VCaP (cell line): ENCODE measurements at regions not wholly inside any gene's neighbourhood (a gene's known extent, or its start where the extent isn't known, plus 50 kb on each side); places are given as distances from the start of the nearest gene placed in this dataset.

Source experiments
- H3K27ac ChIP-seq: fragments of 450-650 bp; 2 replicates; pipeline ENCODE4 v1.5.1; 2017
- TF ChIP-seq, protein P1 (sequence below): fragments of 450-650 bp; conservative IDR thresholded peaks from 2 replicates; pipeline ENCODE4 v1.5.1; 2017; ENCODE audit warnings: mild to moderate bottlenecking, moderate library complexity

DNA sequence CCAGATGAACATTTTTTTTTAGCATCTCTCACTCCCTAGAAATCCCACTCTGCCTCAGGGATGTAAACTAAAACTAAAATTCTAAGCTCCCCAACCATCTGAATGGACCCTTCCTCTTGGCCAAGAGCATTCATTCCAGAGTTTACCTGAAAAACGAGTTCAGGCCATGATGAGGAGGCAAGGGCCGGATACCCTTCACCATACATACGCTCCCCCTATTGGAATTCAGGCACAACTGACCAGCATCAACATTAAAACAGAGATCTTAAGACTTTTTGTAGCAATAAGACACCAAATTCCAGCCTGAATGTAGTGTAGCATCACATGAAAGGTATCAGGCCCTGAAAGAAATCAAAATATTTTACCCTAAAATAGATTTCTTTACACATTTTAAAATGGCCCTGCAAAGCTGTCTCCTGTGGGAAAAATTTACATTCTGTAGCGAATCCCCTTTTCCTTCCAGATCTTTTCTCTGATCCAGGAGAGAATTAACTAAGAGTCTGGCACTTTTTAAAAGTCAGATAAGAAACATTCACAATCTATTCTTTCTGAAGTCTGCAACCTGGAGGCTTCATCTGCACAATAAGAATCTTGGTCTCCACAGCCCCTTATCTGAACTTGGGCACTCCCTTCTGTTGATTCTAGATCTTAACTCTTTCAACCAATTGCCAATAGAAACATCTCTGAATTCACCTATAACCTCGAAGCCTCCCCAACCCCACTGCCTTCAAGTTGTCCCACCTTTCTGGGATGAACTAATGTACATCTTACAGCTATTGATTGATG is 888.5 kb downstream of the UQCRFS1 start:
- TF ChIP-seq, protein P1, sequence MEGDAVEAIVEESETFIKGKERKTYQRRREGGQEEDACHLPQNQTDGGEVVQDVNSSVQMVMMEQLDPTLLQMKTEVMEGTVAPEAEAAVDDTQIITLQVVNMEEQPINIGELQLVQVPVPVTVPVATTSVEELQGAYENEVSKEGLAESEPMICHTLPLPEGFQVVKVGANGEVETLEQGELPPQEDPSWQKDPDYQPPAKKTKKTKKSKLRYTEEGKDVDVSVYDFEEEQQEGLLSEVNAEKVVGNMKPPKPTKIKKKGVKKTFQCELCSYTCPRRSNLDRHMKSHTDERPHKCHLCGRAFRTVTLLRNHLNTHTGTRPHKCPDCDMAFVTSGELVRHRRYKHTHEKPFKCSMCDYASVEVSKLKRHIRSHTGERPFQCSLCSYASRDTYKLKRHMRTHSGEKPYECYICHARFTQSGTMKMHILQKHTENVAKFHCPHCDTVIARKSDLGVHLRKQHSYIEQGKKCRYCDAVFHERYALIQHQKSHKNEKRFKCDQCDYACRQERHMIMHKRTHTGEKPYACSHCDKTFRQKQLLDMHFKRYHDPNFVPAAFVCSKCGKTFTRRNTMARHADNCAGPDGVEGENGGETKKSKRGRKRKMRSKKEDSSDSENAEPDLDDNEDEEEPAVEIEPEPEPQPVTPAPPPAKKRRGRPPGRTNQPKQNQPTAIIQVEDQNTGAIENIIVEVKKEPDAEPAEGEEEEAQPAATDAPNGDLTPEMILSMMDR = peak; percentile 66; the same call in 1 of the 2 replicates
- H3K27ac ChIP-seq = peak overlapping the region; percentile 37; the same call in 1 of the 2 replicates

DNA sequence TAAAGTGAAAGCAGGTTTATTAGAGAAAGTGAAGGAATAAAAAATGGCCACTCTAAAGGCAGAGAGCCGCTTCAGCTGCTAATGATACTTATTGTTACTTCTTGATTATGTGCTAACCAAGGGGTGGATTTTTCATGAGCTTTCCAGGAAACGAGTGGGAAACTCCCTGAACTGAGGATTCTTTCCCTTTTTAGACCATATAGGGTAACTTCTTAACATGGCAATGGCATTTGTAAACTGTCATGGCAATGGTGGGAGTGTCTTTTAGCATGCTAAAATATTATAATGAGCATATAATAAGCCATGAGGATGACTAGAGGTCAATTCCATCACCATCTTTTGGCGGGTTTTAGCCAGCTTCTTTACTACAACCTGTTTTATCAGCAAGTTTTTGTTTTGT is 890.0 kb downstream of the UQCRFS1 start:
- TF ChIP-seq, protein P1 = no peak
- no peak overlapping the region; the same call in 1 of the 2 replicates for H3K27ac ChIP-seq

DNA sequence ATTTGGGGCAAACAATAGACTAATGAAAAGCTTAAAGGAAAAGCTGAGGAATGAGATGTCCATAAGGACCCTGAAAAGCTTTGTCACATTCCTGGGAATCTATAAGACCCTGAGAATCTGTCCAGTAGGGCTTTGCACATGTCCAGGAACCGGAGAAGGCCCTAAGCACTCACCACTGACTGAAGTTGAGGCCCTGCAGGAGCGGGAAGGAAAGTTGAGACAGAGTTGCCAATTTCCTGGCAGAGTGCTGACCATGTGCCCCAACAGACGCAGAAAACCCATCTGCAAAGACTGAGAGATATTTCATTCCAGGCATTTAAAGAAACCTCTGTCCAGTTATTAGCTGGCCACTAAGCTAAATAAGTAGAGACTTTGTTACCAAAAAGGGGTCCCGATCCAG is 890.5 kb downstream of the UQCRFS1 start:
- TF ChIP-seq, protein P1 = no peak
- peak overlapping the region; percentile 9; the same call in 1 of the 2 replicates for H3K27ac ChIP-seq

DNA sequence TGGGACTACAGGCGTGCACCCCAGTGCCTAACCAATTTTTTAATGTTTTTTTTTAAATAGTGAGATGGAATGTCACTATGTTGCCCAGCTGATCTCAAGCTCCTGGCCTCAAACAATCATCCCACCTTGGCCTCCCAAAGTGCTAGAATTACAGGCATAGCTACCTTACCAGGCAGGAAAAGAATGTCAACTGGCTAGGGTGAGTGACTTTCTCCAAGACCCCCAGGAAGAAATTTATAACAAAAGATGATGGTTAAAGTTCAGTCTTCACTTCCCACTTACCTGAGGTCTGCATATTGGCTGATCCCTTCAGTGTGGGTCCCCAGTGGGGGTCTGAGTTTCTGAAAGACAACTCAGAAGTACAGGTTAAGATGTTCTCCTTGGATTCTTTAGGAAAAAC is 893.0 kb downstream of the UQCRFS1 start:
- no peak overlapping the region for H3K27ac ChIP-seq
- TF ChIP-seq, protein P1 = no peak

DNA sequence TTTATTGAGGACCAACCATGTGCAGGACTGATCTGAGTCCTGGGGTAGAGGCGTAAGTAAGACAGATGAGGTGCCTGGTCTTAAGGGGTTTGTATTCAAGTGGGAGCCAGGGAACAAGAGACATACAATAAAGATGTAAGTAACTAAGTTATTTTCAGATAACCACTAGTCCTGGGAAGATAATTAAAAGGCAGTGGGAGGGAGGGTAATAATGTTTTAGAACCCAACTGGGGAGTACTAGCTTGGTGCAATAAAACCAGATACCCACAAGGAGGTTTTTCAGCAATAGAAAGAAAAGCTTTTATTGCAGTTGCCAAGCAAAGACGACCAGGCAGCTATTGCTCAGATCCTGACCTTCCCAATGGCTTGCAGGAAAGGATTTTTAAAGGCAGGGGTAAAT is 893.7 kb downstream of the UQCRFS1 start:
- no peak overlapping the region for H3K27ac ChIP-seq
- TF ChIP-seq, protein P1 = no peak

DNA sequence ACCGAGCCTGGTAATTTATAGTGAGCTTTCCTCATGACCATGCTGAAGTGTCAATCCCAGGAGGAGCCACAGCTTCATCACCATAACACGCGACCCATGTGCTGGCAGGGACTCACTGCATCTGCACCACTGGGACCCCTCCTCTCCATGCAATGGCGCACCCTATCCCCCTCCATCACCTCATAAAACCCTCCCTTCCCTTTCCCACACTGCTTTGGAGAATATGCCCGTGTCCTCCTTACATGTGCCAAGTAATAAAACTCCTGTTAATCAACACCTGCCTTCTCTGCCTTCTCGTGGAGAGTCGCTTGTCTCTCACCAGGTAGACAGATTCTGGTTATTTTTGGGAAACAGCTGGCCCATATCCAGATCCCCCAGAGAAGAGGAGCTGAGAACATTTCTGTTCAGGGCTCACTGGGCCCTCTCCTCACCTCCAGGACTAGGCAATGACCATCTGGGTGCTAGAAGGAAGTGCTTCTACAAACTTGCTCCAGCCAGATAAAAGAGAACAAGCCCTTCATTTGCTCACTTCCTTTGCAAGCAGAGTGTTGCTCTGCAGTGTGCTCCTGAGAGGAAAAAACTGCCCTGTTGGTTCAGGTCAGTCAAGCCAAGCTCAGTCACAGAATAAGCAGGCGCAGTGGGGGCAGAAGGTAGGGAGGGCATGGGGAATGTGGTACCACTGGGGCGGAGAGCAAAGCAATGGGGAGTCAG is 894.3 kb downstream of the UQCRFS1 start:
- TF ChIP-seq, protein P1 = no peak

DNA sequence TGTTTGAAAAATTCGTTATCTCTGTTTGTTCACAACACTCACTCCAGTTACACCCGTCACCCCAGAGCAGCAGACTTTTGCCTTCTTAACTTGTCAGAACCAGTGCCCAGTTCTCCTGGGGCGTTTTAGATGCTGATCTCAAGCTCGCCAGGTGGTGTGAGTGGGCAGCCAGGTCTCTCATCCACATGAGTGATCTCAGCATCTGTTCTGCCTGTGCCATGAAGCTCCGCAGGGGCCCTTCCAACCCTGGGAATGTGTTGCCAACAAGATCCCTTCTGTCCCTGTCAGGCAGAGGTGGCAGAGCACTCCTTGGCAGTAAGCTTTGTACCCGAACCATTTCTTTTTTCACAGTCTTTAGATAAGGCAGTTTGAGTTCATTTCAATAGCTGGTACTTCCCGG is 896.5 kb downstream of the UQCRFS1 start:
- H3K27ac ChIP-seq = no peak overlapping the region
- TF ChIP-seq, protein P1 = no peak

More for the DNA sequence above, 894.3 kb downstream of the UQCRFS1 start:
- no peak overlapping the region for H3K27ac ChIP-seq
